Fibroblast of mammary gland (primary cell): ENCODE measurements at regions not wholly inside any gene's neighbourhood (a gene's known extent, or its start where the extent isn't known, plus 50 kb on each side); places are given as distances from the start of the nearest gene placed in this dataset.

ENCODE experiments used
- DNase-seq: peaks from one replicate; pipeline ENCODE4 v3.0.0-alpha.2; 2010; ENCODE audit warnings: low read depth
- H3K4me3 ChIP-seq: 2 replicates; pipeline ENCODE4 v1.5.1; 2011; ENCODE audit warnings: low read depth, mild to moderate bottlenecking, low read length, moderate library complexity; ENCODE audit not compliant: control insufficient read depth
- CTCF ChIP-seq: conservative IDR thresholded peaks from 2 replicates; pipeline ENCODE4 v1.5.1; 2011; ENCODE audit warnings: low read depth, low read length, inconsistent platforms; ENCODE audit not compliant: control insufficient read depth, insufficient read depth

GRCh38 chr4:94112644-94113043, 95.0 kb upstream of the SMARCAD1 start:
- no peak for TF ChIP-seq CTCF
- DNase-seq: no peak
- no peak overlapping the region for H3K4me3 ChIP-seq

GRCh38 chr4:94115687-94116086, 92.0 kb upstream of the SMARCAD1 start:
- DNase-seq: no peak
- H3K4me3 ChIP-seq: no peak overlapping the region
- TF ChIP-seq CTCF: no peak

- no peak overlapping the region for H3K4me3 ChIP-seq
- DNase-seq: no peak
- TF ChIP-seq CTCF: no peak
Measured at GRCh38 chr4:94116842-94117241, 90.8 kb upstream of the SMARCAD1 start.

GRCh38 chr4:94126669-94127068, 81.0 kb upstream of the SMARCAD1 start:
- DNase-seq: no peak
- no peak overlapping the region for H3K4me3 ChIP-seq
- TF ChIP-seq CTCF: peak; percentile 14

GRCh38 chr4:94127707-94128328, 79.8 kb upstream of the SMARCAD1 start:
- no peak overlapping the region for H3K4me3 ChIP-seq
- peak; percentile 61 for TF ChIP-seq CTCF
- peak; percentile 38 for DNase-seq

GRCh38 chr4:94131212-94131611, 76.5 kb upstream of the SMARCAD1 start:
- no peak for DNase-seq
- no peak for TF ChIP-seq CTCF
- H3K4me3 ChIP-seq: no peak overlapping the region

- DNase-seq: no peak
- H3K4me3 ChIP-seq: no peak overlapping the region
- TF ChIP-seq CTCF: no peak
Measured at GRCh38 chr4:94135701-94136100, 72.0 kb upstream of the SMARCAD1 start.
